ENCODE measurements at regions not wholly inside any gene's neighbourhood (a gene's known extent, or its start where the extent isn't known, plus 50 kb on each side); places are given as distances from the start of the nearest gene placed in this dataset.

GRCh38 chr3:135558150-135558783 lies 407.3 kb upstream of the PPP2R3A start:
- Histone ChIP-seq H3K9me3 (replicated peaks in 1 of 11) (no peaks in the 10 kb centered on the region), H3K36me3 (no peaks in the 10 kb centered on the region), H3K4me2 (no peak overlapping the region), H3K9ac (no peak overlapping the region), H3K4me3 (no peak overlapping the region), H3K4me1 (no peaks in the 10 kb centered on the region), H4K20me1 (no peaks in the 10 kb centered on the region), H3K27me3 (no peaks in the 10 kb centered on the region), H3K27ac (no peak overlapping the region)
- TF ChIP-seq Cebpa-rat (IDR thresholded peaks at IDR 0.05): no peak

GRCh38 chr3:135558906-135559305 lies 406.6 kb upstream of the PPP2R3A start:
- no peaks in the 10 kb centered on the region for H3K27me3 ChIP-seq
- H3K9ac ChIP-seq: no peak overlapping the region
- no peak overlapping the region for H3K4me2 ChIP-seq
- no peaks in the 10 kb centered on the region for H3K9me3 ChIP-seq (replicated peaks in 1 of 11)
- no peak overlapping the region for H3K27ac ChIP-seq
- H4K20me1 ChIP-seq: no peaks in the 10 kb centered on the region
- no peaks in the 10 kb centered on the region for H3K4me1 ChIP-seq
- H3K4me3 ChIP-seq: no peak overlapping the region
- H3K36me3 ChIP-seq: no peaks in the 10 kb centered on the region
- TF ChIP-seq Cebpa-rat (IDR thresholded peaks at IDR 0.05): no peak

- no peak overlapping the region for H3K4me3 ChIP-seq
- no peaks in the 10 kb centered on the region for H3K4me1 ChIP-seq
- H3K36me3 ChIP-seq: no peaks in the 10 kb centered on the region
- H3K27ac ChIP-seq: no peak overlapping the region
- TF ChIP-seq Cebpa-rat (IDR thresholded peaks at IDR 0.05): no peak
- no peak overlapping the region for H3K4me2 ChIP-seq
- H4K20me1 ChIP-seq: no peaks in the 10 kb centered on the region
- H3K9me3 ChIP-seq (replicated peaks in 1 of 11): no peaks in the 10 kb centered on the region
- H3K9ac ChIP-seq: no peak overlapping the region
- H3K27me3 ChIP-seq: no peaks in the 10 kb centered on the region
Observed at GRCh38 chr3:135559802-135560201, 405.7 kb upstream of the PPP2R3A start.

- TF ChIP-seq Cebpa-rat (IDR thresholded peaks at IDR 0.05): no peak
- Histone ChIP-seq H3K9ac (no peak overlapping the region), H3K9me3 (replicated peaks in 1 of 11) (no peaks in the 10 kb centered on the region), H3K27ac (no peak overlapping the region), H3K4me2 (no peak overlapping the region), H4K20me1 (no peaks in the 10 kb centered on the region), H3K27me3 (no peaks in the 10 kb centered on the region), H3K4me3 (no peak overlapping the region), H3K4me1 (no peaks in the 10 kb centered on the region), H3K36me3 (no peaks in the 10 kb centered on the region)
Observed at GRCh38 chr3:135560847-135561246, 404.7 kb upstream of the PPP2R3A start.

- TF ChIP-seq Cebpa-rat (IDR thresholded peaks at IDR 0.05): no peak
Observed at GRCh38 chr3:135564696-135565095, 400.8 kb upstream of the PPP2R3A start.

GRCh38 chr3:135565546-135565945 lies 400.0 kb upstream of the PPP2R3A start:
- Histone ChIP-seq H3K27me3 (no peaks in the 10 kb centered on the region), H3K4me3 (no peak overlapping the region), H3K36me3 (no peaks in the 10 kb centered on the region), H4K20me1 (no peaks in the 10 kb centered on the region), H3K4me2 (no peak overlapping the region), H3K9ac (no peak overlapping the region), H3K4me1 (no peaks in the 10 kb centered on the region), H3K9me3 (replicated peaks in 1 of 11) (no peaks in the 10 kb centered on the region), H3K27ac (no peak overlapping the region)
- no peak for TF ChIP-seq Cebpa-rat (IDR thresholded peaks at IDR 0.05)

More at GRCh38 chr3:135564696-135565095, 400.8 kb upstream of the PPP2R3A start:
- Histone ChIP-seq H3K27ac (no peak overlapping the region), H3K36me3 (no peaks in the 10 kb centered on the region), H4K20me1 (no peaks in the 10 kb centered on the region), H3K4me3 (no peak overlapping the region), H3K9me3 (replicated peaks in 1 of 11) (no peaks in the 10 kb centered on the region), H3K4me1 (no peaks in the 10 kb centered on the region), H3K9ac (no peak overlapping the region), H3K27me3 (no peaks in the 10 kb centered on the region), H3K4me2 (no peak overlapping the region)

- Histone ChIP-seq H3K4me3 (no peak overlapping the region), H3K27ac (no peak overlapping the region), H3K4me1 (peaks cover under 1 to 6% (median 4%) of the 10 kb centered on the region in 10 experiments; a peak in 17 of 20 replicates), H3K9me3 (replicated peaks in 1 of 11) (peaks cover 0 to 8% (median 0%) of the 10 kb centered on the region in 11 experiments; a peak in 2 of 22 replicates), H3K36me3 (no peaks in the 10 kb centered on the region), H4K20me1 (no peaks in the 10 kb centered on the region), H3K4me2 (no peak overlapping the region), H3K27me3 (no peaks in the 10 kb centered on the region), H3K9ac (no peak overlapping the region)
- TF ChIP-seq Cebpa-rat (IDR thresholded peaks at IDR 0.05): no peak
Observed at GRCh38 chr3:135567223-135567622, 398.3 kb upstream of the PPP2R3A start.

- no peak for TF ChIP-seq Cebpa-rat (IDR thresholded peaks at IDR 0.05)
- H3K27me3 ChIP-seq: no peaks in the 10 kb centered on the region
- peaks cover 0 to 6% (median 0%) of the 10 kb centered on the region in 11 experiments; a peak in 2 of 22 replicates for H3K9me3 ChIP-seq (replicated peaks in 1 of 11)
- no peaks in the 10 kb centered on the region for H3K36me3 ChIP-seq
- no peak overlapping the region for H3K9ac ChIP-seq
- no peaks in the 10 kb centered on the region for H4K20me1 ChIP-seq
- H3K27ac ChIP-seq: no peak overlapping the region
- H3K4me1 ChIP-seq: peaks cover 14 to 21% (median 17%) of the 10 kb centered on the region in 10 experiments
- H3K4me2 ChIP-seq: no peak overlapping the region
- no peak overlapping the region for H3K4me3 ChIP-seq
Observed at GRCh38 chr3:135576751-135577150, 388.8 kb upstream of the PPP2R3A start.

- no peak overlapping the region for H3K4me3 ChIP-seq
- no peak overlapping the region for H3K27ac ChIP-seq
- no peak overlapping the region for H3K4me2 ChIP-seq
- H3K4me1 ChIP-seq: no peaks in the 10 kb centered on the region
- no peak overlapping the region for H3K9ac ChIP-seq
- no peak for TF ChIP-seq Cebpa-rat (IDR thresholded peaks at IDR 0.05)
- no peaks in the 10 kb centered on the region for H3K27me3 ChIP-seq
- no peaks in the 10 kb centered on the region for H3K36me3 ChIP-seq
- H4K20me1 ChIP-seq: no peaks in the 10 kb centered on the region
- no peaks in the 10 kb centered on the region for H3K9me3 ChIP-seq (replicated peaks in 1 of 11)
Observed at GRCh38 chr3:135581806-135582205, 383.7 kb upstream of the PPP2R3A start.

- Histone ChIP-seq H3K9ac (no peak overlapping the region), H3K9me3 (replicated peaks in 1 of 11) (no peaks in the 10 kb centered on the region), H3K27ac (no peak overlapping the region), H3K4me3 (no peak overlapping the region), H3K4me1 (no peaks in the 10 kb centered on the region), H3K27me3 (no peaks in the 10 kb centered on the region), H3K36me3 (no peaks in the 10 kb centered on the region), H4K20me1 (no peaks in the 10 kb centered on the region), H3K4me2 (no peak overlapping the region)
- no peak for TF ChIP-seq Cebpa-rat (IDR thresholded peaks at IDR 0.05)
Observed at GRCh38 chr3:135582800-135583199, 382.7 kb upstream of the PPP2R3A start.
